GM12891 (cell line): ENCODE measurements at regions not wholly inside any gene's neighbourhood (a gene's known extent, or its start where the extent isn't known, plus 50 kb on each side); places are given as distances from the start of the nearest gene placed in this dataset.

Experiments
- POLR2A ChIP-seq: IDR thresholded peaks from 2 replicates; pipeline ENCODE4 v1.6.1; 2011; ENCODE audit warnings: low read depth, low read length, control low read depth
- POLR2AphosphoS5 ChIP-seq: IDR thresholded peaks from 2 replicates; pipeline ENCODE4 v1.6.1; 2011; ENCODE audit warnings: low read depth, low read length, control low read depth
- SPI1 ChIP-seq: IDR thresholded peaks from 2 replicates; pipeline ENCODE4 v1.6.1; 2011; ENCODE audit warnings: low read depth, low read length, control low read depth
- TAF1 ChIP-seq: IDR thresholded peaks from 2 replicates; pipeline ENCODE4 v1.6.1; 2011; ENCODE audit warnings: low read depth, low read length, control low read depth

DNA sequence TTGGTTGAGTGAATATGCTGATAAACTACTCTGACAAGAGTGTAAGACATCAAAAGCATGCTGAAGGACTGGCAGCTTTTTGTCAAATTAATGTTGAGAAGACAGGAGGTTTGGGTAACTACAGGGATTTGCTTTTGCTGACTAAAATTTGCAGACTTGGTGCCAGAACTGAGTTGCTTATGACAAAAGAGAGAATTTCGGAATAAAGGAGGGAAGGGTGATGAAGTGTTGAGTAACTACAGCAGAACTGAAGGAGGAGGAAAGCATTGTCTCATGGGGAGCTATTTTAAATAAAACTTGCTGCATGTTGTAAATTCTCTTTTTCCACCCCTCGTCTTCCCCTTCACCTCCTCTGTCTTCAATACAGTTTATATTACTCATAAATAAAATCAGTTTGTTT is 296.1 kb downstream of the YTHDC2 start:
- TF ChIP-seq POLR2AphosphoS5, result no peak
- no peak for TF ChIP-seq SPI1
- TF ChIP-seq POLR2A, result no peak
- TF ChIP-seq TAF1, result no peak
